Fibroblast of pulmonary artery (primary cell): ENCODE measurements at regions not wholly inside any gene's neighbourhood (a gene's known extent, or its start where the extent isn't known, plus 50 kb on each side); places are given as distances from the start of the nearest gene placed in this dataset.

Source experiments
- DNase-seq: peaks from one replicate; pipeline ENCODE4 v3.0.0-alpha.2; 2010; ENCODE audit warnings: low read depth
- H3K4me3 ChIP-seq: replicated peaks from 2 replicates; pipeline ENCODE4 v1.5.1; 2011; ENCODE audit warnings: low read depth, mild to moderate bottlenecking, control low read depth, low read length, moderate library complexity
- TF ChIP-seq, protein P1 (sequence below): IDR thresholded peaks from 2 replicates; pipeline ENCODE4 v1.5.1; 2011; ENCODE audit warnings: mild to moderate bottlenecking, control low read depth, low read length, inconsistent platforms; ENCODE audit errors: missing control alignments

DNA sequence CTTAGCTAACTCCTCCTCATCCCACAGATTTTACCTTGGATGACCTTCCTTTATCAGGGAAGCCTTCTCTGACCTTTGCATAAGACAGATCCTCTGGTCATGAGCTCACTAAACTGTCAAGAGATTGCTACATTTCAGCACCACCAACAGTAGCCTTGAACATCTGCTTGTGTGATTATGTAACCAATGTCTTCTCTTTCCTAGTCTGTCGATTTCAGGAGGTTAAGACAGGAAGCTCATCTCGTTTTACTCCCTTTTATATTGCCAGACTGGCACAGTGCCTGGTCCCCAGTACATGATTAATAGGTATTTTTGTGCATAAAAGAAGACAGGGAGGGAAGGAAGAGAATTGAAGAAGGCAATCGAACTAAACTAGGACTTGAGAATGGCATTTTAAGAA is 1697.7 kb downstream of the EFNB2 start:
- TF ChIP-seq, protein P1, sequence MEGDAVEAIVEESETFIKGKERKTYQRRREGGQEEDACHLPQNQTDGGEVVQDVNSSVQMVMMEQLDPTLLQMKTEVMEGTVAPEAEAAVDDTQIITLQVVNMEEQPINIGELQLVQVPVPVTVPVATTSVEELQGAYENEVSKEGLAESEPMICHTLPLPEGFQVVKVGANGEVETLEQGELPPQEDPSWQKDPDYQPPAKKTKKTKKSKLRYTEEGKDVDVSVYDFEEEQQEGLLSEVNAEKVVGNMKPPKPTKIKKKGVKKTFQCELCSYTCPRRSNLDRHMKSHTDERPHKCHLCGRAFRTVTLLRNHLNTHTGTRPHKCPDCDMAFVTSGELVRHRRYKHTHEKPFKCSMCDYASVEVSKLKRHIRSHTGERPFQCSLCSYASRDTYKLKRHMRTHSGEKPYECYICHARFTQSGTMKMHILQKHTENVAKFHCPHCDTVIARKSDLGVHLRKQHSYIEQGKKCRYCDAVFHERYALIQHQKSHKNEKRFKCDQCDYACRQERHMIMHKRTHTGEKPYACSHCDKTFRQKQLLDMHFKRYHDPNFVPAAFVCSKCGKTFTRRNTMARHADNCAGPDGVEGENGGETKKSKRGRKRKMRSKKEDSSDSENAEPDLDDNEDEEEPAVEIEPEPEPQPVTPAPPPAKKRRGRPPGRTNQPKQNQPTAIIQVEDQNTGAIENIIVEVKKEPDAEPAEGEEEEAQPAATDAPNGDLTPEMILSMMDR, result no peak
- no peak overlapping the region for H3K4me3 ChIP-seq
- DNase-seq, result no peak

GRCh38 chr13:104833221-104833620 is 1702.2 kb downstream of the EFNB2 start:
- H3K4me3 ChIP-seq, result no peak overlapping the region
- no peak for DNase-seq
- TF ChIP-seq, protein P1, result no peak

DNA sequence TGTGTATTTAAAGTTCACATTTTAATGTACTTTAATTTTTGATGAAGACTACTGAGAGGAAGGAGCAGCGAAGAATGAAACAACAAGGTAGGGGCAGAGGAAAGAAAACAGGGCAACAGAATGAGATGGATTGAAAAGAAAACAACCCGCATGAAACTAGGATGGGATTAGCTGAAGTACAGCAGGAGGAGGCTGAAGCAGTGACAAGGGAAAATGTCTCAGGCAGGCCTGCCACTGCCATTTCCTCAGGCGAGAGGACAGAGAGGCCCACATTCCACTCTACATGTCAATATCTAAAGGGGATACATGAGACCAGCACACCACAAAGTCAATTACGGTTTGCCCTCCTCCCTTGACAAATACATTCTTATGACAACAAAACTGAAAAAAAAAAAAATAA is 1703.2 kb downstream of the EFNB2 start:
- TF ChIP-seq, protein P1, result no peak

DNA sequence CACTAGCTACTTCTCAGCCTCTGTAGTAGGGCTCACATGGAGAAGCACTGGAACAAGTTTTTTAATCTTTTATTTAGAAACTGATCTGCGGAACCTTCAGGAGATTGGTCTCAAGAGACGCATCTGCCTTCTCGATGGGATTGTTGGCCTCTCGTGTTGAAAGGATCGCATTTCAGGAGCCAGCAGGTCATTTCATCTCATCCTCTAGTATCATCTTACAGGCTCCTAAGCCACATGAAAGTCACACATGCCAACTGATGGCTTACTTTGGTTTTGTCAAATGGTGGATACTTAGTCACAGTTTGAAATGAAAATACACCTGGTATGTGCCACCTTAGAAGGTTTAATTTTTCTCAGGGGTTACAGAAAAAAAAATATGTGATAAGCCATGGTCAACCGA is 1703.6 kb downstream of the EFNB2 start:
- H3K4me3 ChIP-seq, result no peak overlapping the region
- TF ChIP-seq, protein P1, result no peak
- DNase-seq, result no peak

More for the DNA sequence above, 1703.2 kb downstream of the EFNB2 start:
- no peak overlapping the region for H3K4me3 ChIP-seq
- DNase-seq, result no peak

DNA sequence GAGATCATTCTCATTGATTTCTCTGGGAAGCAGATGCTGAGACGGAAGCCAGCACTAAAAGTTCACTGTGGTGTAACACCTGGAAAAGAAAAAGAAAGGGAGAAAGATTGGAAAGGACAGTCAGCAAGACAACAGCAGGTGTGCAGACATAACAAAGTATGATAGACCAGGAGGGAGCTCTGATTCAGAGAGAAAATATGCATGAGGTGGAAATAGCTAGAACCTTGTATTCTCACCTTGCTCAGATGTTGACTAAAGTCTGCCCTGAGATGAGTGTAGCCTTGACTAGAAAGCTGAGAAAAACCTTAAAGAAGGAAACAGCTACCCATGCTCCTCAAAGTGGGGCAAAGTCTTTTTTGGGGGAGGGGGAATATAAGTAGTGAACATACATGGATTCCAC is 1711.8 kb downstream of the EFNB2 start:
- DNase-seq, result no peak
- H3K4me3 ChIP-seq, result no peak overlapping the region
- TF ChIP-seq, protein P1, result no peak

DNA sequence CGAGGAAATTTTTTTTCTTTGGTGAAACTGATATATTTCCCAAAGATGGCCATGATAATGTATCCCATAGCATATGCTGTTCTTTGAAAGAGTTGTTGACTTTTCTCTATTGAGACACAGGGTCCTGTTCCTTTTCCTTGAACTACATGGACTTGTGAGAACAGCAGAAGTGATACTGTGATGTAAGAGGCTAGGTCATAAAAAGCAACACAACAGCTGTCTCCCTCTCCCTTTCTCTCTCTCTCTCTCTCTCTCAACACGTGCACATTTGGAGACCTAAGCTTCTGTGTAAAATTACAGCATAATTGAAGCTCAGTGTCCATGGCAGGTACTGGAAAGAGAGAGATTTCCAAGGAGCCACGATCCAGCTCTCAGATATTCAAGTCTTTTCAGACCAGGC is 1712.4 kb downstream of the EFNB2 start:
- H3K4me3 ChIP-seq, result no peak overlapping the region
- TF ChIP-seq, protein P1, result no peak
- no peak for DNase-seq

- no peak overlapping the region for H3K4me3 ChIP-seq
- no peak for DNase-seq
- TF ChIP-seq, protein P1, result no peak
Observed at GRCh38 chr13:104817271-104817670, 1718.2 kb downstream of the EFNB2 start.
